Eye (tissue), 1 donor: ENCODE measurements at regions not wholly inside any gene's neighbourhood (a gene's known extent, or its start where the extent isn't known, plus 50 kb on each side); places are given as distances from the start of the nearest gene placed in this dataset.
"Not testable (repeated sequence)": the region's sequence is repeated elsewhere in the genome, so short reads cannot be mapped to it uniquely, and the experiment has no call there.

Source experiments
- DNase-seq: peaks from one replicate; pipeline ENCODE4 v3.0.0-alpha.2; 2015

DNA sequence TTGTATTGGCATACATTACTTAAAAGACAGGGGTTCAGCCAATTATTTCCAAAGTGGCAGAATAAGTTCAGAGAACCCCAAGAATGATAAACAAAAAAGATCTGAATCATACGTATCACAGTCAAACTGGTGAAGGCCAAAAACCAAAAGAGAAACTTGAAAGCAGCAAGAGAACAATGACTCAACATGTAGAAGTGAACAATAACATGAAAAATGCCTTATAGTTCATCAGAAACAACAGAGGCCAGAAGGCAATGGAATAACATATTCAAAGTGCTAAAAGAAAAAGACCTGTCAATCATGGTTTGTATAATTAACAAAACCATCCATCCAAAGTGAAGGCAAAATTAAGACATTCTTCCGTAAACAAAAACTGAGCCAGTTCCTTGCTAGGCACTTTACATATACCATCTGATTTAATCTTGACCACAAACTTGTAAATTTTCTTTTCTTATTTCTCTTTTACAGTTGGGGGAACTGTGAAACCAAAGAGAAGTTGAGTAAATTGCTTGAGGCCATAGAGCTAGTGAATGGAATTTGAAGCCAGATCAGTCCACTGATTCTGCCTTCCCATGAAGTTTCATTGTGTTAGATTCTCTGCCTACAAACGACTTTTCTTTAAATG, 232.1 kb upstream of the SEL1L start:
- DNase-seq, result no peak

DNA sequence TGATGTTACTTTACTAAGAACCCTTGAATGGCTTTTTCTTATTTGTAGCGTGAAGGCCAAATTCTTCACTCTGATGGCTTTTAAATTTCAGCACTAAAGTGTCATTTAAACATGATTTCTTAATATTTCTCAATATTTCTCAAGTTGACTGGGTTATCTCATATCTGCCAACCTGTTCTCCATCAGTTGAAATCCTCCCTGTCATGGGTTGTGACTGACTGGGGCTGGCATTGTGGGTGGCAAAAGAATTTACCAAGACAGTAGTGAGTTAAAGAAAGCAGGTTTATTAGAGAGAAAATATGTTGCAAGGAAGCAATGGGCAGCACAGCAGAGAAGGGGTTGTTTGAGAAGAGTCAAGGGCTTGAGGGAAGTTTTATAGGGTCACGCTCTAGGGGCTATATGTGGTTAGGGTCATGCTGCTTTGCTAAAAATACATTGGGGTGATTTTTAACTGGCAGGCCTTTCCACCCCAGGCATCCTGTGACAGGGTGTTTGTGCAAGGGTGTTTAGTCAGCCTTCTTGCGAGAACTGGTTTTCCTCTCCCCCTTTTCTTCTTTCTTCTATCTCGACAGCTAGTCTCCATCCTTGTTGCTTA, 232.8 kb upstream of the SEL1L start:
- no peak for DNase-seq

DNA sequence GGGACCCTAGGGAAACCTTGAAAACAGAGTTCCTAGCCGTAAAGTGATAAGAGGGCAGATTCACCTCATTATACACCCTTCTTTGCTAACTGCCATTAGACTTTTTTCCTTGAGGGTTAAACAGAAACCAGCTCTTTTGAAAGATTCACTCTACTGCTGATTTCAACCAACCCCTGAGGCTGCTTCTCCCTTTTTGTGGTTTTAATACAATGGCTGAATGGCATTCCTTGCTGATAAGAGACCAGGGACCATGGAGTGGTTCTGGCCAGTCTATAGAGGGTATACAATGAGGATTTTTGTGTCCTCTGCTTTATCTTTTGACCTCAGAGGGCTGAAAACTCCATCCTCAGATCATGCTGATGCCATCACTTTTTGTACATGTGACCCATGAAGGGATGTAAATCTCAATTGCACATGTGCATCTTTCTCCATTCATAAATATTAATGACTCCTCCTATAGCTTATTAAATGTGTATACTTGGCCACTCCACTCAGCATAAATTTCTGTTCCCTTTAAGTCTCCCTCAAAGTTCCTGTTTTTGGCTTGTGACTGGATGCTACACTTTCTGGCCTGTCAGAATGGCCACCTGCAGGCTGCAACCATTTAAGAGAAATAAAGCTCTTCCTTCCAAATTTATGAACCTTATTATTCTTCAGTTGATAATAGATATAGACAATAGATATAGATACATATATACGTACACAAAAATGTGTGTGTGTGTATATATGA, 233.8 kb upstream of the SEL1L start:
- no peak for DNase-seq

DNA sequence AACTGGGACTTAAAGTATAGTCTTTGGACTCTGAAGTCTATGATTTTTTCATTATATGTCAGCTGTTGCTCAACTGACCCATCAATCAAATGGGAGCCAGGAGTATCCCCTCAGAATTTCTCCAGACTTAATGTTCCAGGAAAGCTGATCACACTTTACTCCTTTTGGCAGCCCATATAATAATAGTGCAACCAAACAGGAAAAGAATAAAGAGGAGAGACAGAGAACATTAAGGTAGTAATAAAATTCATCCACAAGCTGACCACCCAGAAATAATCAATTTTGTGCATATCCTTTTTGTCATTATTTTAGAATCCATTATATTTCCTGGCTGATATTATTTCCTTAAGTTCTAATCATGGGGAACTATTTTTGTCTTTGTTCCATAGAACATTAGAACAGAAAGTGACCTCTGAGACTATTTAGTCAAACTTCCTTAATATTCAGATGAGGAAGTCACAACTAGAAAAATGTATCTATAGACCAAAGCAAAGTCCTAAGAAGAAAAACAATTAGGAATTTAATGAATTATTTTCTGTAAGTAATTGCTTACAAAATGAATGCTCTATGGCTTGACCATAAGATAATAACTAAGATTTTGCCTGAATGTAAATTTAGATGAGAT, 238.1 kb upstream of the SEL1L start:
- no peak for DNase-seq

DNA sequence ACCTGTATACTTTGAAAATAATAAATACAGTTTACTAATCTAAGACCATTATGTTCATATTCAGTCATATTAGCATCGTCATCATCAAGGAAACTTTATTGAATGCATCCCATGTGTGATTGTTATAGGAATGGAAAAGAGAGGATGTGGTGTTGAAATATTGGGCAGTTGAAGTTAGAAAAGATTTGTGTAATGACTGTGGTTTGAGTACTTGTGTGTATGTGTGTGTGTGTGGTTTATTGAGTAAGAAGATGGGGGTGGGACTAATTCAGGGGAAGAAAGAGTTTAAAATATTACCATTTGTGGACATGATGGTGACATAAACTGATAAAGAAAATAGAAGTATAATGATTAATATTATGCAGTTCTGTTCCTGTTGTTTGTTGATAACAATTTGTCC, 238.7 kb upstream of the SEL1L start:
- DNase-seq, result no peak

DNA sequence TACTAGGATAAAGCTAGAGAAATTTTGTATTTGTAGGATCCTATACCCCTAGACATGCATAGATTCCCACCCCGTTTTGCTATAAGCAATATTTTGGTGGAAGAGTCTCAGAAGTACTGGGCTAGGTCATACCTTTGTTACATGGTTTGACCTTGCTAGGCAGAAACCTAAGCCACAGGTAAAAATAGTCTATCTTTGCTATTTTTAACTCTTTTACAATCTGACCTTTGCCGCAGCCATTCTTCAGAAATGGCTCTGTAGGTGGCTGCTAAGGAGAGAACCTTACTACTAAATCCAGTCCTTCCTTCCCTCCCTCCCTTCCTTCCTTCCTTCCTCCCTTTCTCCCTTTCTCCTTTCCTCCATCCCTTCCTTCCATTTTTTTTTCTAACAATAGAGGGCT, 242.9 kb upstream of the SEL1L start:
- no peak for DNase-seq

DNA sequence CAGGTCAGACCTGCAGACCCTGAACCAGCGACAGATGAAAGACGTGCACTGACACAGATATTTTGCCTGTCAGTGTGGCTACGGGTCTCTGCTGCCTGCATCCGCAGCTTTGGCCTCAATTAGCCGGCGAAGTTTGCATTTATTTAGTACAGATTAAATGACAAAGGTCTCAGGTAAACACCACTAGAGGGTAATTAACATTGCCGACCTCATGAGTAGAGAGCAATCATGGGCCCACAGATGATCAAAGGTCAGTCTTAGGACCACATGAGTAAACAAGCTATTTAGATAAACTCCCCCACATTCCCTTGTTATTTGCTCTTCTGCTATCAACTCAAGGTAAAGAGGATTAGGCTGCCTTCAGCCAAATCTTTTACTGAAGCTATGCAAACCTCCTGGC, 248.1 kb upstream of the SEL1L start:
- not testable (repeated sequence) for DNase-seq

DNA sequence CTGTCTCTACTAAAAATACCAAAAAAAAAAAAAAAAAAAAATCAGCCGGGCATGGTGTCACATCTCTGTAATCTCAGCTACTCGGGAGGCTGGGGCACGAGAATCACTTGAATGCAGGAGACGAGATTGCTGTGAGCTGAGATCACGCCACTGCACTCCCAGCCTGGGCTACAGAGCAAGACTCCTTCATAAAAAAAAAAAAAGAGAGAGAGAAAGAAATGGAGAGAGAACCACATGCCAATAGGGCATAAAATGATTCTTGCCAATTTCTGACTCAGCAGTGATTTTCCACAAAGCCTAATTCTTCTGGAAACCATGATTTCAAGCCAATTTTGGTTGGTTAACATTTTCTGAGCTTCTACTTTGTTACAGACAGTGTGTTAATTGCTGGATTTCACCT, 250.4 kb upstream of the SEL1L start:
- no peak for DNase-seq

DNA sequence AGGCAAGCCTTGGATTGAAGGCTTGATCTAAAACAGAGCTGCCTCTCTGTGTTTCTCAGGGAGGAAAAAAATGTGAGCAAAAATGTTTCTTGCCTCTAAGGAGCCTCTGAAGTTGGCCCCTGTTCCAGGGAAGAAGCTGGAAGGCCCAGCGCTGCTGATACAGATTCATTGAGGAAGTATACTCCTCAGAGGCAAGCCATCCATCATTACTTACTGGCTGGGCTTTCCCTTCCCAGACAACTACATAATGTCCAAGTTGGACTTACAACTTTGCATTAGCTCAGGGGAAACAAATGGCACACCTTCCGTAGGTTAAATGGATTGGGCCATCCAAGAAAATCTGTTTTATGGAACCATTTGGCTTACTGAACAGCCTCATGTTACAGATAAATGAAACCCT, 263.7 kb upstream of the SEL1L start:
- no peak for DNase-seq

DNA sequence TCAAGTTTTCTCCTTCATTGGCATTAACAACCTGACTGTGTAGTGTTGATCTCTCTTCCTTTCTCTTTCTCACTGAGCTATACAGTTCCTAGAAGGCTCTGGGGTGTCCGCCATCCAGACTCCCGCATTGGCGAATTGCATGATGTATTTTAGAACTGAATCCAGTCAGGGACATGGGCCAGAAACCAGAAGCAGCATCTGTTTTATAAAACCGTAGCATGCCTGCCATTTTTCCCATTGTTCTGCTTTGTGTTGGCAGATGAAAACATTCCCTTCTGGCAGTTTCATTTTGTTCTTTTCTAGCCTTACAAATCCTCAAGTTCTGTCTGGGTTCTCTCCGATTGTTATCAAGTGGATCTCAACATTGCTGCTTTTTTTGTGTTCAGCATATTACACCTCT, 268.3 kb upstream of the SEL1L start:
- peak; percentile 41 for DNase-seq

DNA sequence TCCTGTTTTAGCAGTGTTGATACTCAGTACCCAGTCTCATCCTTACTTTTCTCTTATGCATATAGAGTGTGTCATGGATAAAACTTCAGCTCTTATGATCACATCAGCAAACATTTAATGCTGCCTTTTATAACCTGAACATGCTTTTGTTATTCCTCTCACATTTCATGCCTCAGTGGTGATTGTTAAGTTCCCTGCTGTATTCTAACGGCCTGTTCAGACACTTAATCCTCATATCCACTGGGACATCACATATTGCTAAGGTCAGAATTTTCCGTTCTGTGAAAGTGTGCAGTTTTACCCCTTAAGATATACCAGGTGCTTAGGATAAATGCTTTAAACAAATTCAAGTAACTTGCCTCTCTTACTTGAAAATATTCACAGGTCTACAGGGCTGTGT, 268.7 kb upstream of the SEL1L start:
- DNase-seq, result peak; percentile 75

DNA sequence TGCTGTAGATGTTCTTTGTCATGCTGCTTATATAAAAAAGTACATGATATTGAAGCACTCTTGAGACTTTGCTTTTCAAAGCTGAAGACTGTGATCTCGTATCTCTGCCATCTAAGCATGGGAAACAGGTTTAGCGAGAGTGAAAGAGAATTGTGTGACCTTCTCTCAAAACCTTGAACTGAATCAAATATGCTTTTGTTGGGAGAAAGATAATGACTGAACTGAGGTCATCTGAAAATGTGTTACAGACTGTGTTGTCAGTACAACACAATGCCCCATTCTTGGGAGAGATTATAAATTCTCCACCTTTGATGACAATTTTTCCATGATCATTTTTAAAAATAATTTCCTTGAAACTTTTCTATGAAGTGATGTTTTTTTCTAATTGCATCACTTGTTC, 272.1 kb upstream of the SEL1L start:
- DNase-seq, result no peak

DNA sequence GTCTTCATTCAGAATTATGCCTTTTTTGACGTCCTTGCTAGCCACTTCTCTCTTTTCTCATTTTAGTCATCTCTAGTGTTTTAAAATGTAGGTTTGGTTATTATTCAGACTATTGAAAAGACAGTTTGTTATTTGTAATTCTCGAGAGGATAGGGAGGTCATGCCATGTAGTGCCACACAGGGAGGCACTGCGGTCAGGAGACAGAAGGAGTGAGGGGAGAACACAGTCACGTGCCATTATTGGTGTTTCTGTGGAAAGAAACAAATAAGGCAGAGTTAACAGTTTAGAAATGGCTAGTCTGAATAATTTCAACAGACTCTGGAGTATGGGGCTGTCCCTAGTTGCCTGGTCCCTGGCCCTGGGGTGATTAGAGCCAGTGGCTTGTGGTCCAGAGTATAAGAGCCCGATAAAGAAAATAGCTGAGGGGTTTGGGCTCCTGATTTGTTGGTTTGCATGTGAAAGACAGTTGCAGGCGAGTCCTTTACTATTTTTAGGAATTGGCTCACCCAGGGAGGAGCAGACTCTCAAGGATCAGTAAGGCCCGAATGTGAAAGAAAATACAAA, 278.1 kb upstream of the SEL1L start:
- no peak for DNase-seq

DNA sequence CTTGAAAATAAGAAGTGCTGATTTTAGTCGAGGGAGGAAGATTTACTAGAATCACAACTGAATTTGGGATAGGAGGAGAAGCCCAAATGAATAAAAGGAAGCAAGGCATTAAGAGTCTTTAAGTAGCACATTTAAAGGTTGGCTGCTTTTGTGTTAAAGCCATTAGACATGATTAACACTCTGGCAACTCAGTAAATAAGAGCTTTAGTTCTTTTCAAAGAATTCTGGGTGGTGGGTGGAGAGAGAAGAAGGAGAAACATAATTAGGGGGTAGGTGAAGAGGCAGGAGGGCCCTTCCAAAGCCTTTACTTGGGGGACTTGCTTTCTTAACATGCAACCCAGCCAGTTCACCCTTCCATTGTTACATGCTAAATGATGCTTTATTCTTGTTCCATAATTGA, 284.6 kb upstream of the SEL1L start:
- DNase-seq, result no peak

DNA sequence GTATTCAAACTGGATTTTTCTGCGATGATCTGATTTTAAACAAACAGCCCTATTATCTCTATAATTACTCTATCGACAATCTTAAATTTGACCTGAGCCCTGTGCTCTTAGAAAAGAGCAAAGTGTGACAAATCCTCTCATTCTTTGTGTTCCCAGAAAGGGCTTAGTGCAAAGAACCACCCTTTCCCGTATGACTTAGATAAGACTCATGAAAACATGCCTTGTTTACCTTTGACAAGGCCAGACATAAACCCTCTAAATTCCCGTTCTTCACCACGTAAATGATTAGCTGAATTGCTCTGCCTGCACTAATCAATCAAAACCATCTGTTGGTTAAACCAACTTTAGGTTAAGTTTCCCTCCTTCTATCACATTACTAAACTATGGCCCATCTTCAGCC, 285.7 kb upstream of the SEL1L start:
- no peak for DNase-seq

DNA sequence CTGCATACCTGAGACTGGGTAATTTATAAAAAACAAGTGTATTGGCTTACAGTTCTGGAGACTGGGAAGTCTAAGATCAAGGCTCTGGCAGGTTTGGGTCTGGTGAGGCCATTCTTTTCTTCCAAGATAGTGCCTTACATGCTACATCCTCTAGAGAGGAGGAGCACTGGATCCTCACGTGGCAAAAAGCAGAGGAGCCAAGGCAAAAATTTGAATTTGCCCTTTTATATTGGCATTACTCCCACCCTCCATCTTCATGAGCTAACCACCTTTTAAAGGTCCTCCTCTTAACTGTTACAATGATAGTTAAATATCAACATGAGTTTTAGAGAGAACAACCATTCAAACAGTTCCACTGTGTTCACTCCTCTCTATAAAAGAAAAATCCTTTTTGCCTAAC, 286.3 kb upstream of the SEL1L start:
- DNase-seq, result no peak

DNA sequence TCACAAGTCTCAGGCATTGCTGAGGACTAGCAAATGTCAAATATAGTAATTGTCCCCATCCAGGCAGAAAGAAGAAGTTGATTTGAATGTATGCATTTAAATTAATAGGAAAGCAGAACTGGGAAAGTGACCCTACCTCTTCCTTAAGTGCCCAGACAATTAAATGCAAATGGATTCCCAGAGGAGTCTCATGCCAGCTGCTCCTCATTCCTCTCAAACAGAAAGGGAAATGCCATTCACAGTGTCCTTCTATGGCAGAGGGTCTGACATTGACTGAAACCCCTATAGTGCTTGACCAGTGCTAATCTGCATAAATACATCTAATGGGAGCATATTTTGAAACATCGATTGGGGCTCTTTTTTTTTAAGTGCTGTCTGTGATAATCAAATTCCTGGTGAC, 292.4 kb upstream of the SEL1L start:
- peak; percentile 86 for DNase-seq

DNA sequence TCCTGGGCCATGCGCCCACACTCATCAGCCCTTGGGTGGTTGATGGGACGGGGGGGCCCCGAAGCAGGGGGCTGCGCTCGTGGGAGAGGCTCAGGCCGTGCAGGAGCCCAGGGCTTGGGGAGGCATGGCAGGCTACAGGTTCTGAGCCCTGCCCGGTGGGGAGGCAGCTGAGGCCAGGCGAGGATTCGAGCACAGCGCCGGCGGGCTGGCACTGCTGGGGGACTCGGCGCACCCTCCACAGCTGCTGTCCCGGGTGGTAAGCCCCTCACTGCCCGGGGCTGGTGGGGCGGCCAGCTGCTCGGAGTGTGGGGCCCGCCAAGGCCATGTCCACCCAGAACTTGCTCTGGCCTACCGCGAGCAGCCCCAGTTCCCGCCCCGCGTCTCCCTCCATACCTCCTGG, 295.8 kb upstream of the SEL1L start:
- DNase-seq, result no peak

DNA sequence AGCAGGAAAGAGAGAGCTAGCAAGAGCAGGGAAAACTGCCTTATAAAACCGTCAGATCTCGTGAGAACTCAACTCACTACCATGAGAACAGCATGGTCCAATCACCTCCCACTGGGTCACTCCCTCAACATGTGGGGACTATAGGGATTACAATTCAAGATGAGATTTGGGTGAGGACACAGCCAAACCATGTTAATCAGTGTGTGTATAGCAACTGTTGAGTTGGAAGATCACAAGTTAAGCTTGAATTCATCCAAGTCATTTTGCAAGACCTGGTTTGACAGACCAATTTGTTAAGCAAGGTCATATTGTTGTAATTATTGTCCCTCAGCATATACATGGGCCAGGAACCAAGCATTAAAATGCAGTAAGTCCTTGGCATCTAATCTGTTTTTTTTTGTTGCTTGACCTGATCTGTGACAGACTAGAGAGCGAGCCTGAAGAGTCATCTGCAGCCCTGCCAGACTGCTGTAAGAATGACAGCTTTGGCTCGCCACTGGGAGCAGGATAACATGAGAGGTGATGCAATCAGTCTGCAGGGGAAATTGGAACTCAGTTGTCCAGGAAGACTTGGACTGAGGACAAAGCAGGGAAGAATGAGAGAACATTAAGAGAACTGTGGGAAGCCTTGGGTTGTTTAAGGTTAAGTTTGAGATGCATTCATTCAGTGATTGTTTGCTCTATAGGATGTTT, 297.6 kb upstream of the SEL1L start:
- peak; percentile 29 for DNase-seq

DNA sequence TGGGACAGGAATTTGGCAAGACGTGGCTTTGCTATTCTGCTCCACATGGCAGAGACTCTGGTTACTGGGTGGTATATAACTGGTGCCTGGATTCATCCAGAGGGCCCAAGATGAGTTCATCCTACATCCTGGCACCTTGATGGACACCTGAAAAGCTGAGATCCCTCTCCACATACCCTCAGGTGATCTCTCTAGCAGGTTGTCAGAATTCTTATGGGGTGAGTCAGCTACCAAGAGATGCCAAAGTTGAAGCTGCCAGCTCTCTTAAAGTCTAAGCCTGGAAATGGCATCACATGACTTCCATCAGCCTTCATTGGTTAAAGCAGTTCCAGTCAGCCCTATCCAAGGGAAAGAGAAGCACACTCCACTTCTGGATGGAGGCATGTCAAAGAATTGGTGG, 300.7 kb upstream of the SEL1L start:
- DNase-seq, result no peak

DNA sequence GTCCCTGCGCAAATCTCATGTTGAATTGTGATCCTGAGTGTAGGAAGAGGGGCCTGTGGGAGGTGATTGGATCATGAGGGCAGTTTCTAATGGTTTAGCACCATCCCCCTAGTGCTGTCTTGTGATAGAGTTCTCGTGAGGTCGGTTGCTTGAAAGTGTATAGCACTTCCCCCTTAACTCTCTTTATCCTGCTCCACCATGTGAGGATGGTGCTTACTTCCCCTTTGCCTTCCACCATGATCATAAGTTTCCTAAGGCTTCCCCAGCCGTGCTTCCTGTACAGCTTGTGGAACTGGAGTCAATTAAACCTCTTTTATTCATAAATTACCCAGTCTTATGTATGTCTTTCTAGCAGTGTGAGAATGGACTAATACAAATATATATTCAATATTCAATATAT, 303.7 kb upstream of the SEL1L start:
- DNase-seq, result no peak

DNA sequence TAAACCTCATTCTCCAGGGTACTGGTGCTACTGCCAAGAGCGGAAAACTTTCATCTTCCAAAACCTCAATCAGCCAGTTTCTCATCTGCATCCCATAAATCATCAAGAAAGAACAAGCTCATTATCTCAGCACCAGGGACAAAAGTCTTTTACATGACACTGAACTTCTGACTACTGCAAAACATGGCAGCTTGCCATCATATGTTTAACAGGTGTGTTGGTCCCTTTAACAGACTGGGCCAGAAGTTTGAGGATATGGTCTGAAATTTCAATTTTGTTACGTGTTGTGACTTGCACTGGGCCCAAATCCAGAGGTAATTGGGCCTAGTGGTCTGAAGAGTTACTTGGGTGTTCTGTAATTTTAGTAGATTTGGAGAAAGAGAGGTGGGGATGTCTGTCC, 305.4 kb upstream of the SEL1L start:
- no peak for DNase-seq

DNA sequence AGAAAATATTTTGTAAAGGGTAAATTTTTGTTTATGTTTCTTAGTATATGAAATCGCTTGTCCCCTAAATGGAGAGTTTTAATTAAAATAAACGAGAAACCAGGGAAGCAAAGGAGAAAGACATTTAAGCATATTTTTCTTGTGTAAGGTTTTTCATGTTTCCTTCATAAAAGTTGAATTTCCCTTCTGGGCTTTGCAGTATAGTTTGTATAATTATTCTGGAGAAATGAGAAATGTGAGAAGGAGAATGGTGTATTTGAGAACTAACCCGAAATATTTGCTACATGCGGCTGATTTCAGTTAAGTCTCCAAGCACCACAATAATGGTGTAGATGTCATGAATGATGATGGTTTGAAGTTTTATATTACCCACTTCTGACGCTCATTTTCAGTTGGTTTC, 307.7 kb upstream of the SEL1L start:
- DNase-seq, result no peak
